Esophagus (tissue), 2 donors: ENCODE measurements at regions not wholly inside any gene's neighbourhood (a gene's known extent, or its start where the extent isn't known, plus 50 kb on each side); places are given as distances from the start of the nearest gene placed in this dataset.

Source experiments
- H3K27ac ChIP-seq, 2 donors: one replicate each; pipeline ENCODE4 v1.5.1; 2013; ENCODE audit warnings: low read depth in 2 of 2, mild to moderate bottlenecking in 2 of 2, inconsistent platforms in 1 of 2, low read length in 1 of 2, moderate library complexity in 1 of 2
- H3K27me3 ChIP-seq, 2 donors: one replicate each; pipeline ENCODE4 v1.6.1; 2013; ENCODE audit warnings: low read length in 2 of 2, control low read depth in 1 of 2, mild to moderate bottlenecking in 1 of 2; ENCODE audit not compliant: insufficient read depth in 2 of 2, control insufficient read depth in 1 of 2
- H3K36me3 ChIP-seq, 2 donors: one replicate each; pipeline ENCODE4 v1.6.1; 2013; ENCODE audit warnings: low read length in 1 of 2; ENCODE audit not compliant: control insufficient read depth in 2 of 2, insufficient read depth in 2 of 2
- H3K4me1 ChIP-seq, 2 donors: one replicate each; pipeline ENCODE4 v1.6.1; 2013; ENCODE audit warnings: low read length in 1 of 2; ENCODE audit not compliant: control insufficient read depth in 2 of 2, insufficient read depth in 2 of 2
- H3K4me3 ChIP-seq, 2 donors: one replicate each; pipeline ENCODE4 v1.5.1; 2013; ENCODE audit warnings: low read length in 2 of 2, mild to moderate bottlenecking in 2 of 2, low read depth in 1 of 2, moderate library complexity in 1 of 2
- H3K9me3 ChIP-seq, 2 donors: one replicate each; pipeline ENCODE4 v1.6.1; 2013; ENCODE audit warnings: mild to moderate bottlenecking in 2 of 2, low read depth in 1 of 2, low read length in 1 of 2, moderate library complexity in 1 of 2; ENCODE audit not compliant: control insufficient read depth in 2 of 2, insufficient read depth in 1 of 2
- WGBS, 2 donors: extraction: QIAGEN DNeasy Blood & Tissue Kit; methylation state at CpG; one replicate each; pipeline ENCODE4 v1.1.7; 2013; 5-methylcytosine and 5-hydroxymethylcytosine counted together
- donor health status: healthy with polysubstance abuse.
- donor health status: Bipolar disorder and iron deficiency.

DNA sequence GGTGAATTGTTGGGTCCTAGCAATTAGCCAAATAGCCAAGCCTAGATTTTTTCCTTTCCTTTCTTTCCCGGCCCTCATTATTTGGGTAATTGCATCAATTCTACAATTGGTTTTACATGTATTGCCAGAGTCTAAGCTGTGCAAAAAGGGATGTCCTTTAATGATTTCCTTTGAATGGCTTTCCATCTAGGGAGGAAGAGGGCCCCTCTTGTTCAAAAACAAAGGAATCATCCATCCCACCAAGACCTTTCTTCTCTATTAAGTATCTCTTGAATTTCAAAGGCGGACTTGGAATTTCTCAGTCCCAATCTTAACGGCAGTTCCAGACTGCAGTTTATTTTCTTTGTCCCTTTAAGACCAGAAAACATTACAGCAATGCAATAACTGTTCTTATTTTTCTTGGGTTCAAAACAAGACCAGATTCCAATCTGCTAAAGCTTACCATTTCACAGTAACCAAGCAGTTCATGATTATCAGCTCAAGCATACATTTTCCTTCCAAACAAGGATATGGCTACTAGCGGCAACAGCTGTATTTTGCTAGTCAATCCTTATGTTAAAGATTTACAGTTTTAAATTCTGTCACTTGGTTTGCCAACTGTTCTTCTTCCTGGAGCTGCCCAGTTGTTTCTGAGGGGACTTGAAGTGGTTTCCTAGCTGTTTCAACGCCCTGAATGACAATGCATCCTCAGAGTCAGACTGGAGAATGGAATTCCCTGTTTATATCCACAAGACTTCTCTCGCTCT lies 91.4 kb upstream of the LRIG1 start:
- Histone ChIP-seq H3K9me3 (no peaks in the 10 kb centered on the region), H3K27ac (peak overlapping the region in 1 of 2 donors; percentile 13), H3K27me3 (no peaks in the 10 kb centered on the region), H3K4me3 (no peak overlapping the region), H3K4me1 (no peaks in the 10 kb centered on the region), H3K36me3 (no peaks in the 10 kb centered on the region)
- 78 to 80% methylated on average over 6 of the region's 6 CpGs for WGBS, 2 donors

DNA sequence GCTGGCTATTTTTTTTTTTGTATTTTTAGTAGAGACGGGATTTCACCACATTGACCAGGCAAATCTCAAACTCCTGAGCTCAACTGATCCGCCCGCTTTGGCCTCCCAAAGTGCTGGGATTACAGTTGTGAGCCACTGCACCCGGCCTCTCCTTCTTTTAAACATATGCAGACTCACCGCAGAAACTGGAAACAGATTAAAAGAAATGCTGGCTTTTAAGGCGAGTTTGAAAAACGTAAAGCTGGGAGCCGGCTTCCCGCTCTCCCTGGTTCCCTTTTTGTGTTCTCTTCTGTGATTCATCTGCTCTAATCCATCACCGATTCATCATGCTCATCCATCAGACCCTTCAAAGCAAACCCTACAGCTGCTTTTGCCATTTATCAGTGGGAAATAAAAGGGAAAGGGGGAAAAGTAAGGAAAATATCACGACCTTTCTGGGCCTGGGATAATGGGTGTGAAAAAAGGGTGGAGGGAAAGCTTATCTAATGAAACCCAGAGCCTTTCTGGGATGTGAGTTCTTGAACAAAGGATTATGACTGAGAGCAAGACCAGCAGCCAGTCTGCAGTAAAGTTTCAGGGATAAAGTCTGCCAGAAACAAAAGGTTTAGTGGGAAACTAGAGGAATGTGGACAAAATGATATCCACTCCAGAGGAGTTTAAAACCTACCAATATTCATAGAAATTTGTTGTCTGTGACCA lies 92.3 kb upstream of the LRIG1 start:
- H3K9me3 ChIP-seq, result no peaks in the 10 kb centered on the region
- H3K27me3 ChIP-seq, result no peaks in the 10 kb centered on the region
- peak overlapping the region in 1 of 2 donors; percentile 30 for H3K27ac ChIP-seq
- no peaks in the 10 kb centered on the region for H3K36me3 ChIP-seq
- no peak overlapping the region for H3K4me3 ChIP-seq
- no peaks in the 10 kb centered on the region for H3K4me1 ChIP-seq
- WGBS, 2 donors, result 24 to 47% methylated on average over 11 of the region's 11 CpGs

DNA sequence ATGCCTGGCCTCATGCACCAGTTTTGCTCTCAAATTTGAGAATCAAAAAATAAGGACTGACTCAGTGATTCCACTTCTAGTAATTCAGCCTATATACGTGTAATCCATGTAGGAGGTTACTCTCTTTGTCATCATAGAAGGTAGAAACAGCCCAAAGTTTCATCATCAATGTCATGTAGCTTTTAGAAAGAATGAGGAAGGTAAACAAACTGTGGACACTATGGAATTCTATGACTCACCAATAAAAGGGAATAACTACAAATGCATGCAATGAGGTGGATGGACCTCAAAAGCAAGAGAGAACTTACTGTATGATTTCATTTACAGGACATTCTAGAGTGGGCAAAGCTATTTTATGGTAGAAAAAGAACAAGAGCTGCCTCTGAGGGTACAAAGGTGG lies 93.2 kb upstream of the LRIG1 start:
- H3K4me1 ChIP-seq, result no peaks in the 10 kb centered on the region
- 53 to 58% methylated on average over 1 of the region's 1 CpG for WGBS, 2 donors

DNA sequence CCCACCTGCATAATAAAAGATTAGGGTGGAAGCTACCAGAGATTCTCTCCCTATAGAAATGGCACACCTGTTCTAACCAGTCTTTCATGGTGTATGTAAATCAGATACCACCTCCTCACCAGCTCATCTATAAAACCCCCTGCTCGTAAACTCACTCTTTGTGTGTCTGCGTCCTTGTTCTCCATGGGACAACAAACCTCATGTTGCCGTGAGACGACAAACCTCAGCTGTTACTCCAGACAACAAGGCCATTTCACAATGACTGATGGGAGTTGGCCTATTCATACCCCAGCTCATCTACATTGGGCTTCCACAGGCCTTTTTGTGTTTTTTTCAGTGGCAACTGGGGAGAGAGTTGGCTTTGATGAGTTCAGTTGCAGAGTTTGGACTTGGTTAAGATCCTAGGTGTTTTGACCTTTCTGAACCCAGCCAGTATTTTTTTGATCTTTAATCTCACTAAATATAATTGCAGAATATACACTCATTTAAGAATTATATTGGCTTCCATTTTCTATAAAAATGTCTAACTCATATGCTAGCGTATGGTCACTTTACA lies 96.6 kb upstream of the LRIG1 start:
- Histone ChIP-seq H3K27me3 (no peaks in the 10 kb centered on the region), H3K36me3 (no peaks in the 10 kb centered on the region), H3K9me3 (no peaks in the 10 kb centered on the region), H3K4me1 (no peaks in the 10 kb centered on the region), H3K27ac (no peak overlapping the region), H3K4me3 (no peak overlapping the region)
- 92 to 96% methylated on average over 5 of the region's 5 CpGs for WGBS, 2 donors

More for the DNA sequence above, 93.2 kb upstream of the LRIG1 start:
- H3K27ac ChIP-seq, result no peak overlapping the region
- no peaks in the 10 kb centered on the region for H3K36me3 ChIP-seq
- H3K27me3 ChIP-seq, result no peaks in the 10 kb centered on the region
- no peak overlapping the region for H3K4me3 ChIP-seq
- H3K9me3 ChIP-seq, result no peaks in the 10 kb centered on the region

DNA sequence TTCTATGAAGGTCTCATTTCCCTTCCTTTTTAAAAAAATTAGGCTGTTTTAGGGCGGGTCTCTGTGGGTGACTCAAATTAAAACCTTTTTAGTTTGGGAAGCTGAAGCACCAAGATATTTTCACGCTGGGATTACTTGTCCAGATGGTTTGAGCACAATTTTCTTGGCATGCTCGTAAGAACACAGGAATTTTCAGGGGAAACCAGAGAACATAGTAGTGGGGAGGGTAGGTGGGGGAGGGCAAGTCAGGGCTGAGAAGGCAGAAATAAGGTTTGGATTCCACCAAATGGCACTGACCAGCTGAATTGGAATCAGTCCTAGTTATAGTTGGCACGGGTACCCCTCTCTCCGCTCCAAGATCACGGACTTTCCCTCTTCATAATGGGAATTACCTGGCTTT lies 97.3 kb upstream of the LRIG1 start:
- H3K36me3 ChIP-seq, result no peaks in the 10 kb centered on the region
- no peaks in the 10 kb centered on the region for H3K4me1 ChIP-seq
- no peak overlapping the region for H3K27ac ChIP-seq
- no peak overlapping the region for H3K4me3 ChIP-seq
- WGBS, 2 donors, result 67% methylated on average over 6 of the region's 6 CpGs
- no peaks in the 10 kb centered on the region for H3K9me3 ChIP-seq
- no peaks in the 10 kb centered on the region for H3K27me3 ChIP-seq

DNA sequence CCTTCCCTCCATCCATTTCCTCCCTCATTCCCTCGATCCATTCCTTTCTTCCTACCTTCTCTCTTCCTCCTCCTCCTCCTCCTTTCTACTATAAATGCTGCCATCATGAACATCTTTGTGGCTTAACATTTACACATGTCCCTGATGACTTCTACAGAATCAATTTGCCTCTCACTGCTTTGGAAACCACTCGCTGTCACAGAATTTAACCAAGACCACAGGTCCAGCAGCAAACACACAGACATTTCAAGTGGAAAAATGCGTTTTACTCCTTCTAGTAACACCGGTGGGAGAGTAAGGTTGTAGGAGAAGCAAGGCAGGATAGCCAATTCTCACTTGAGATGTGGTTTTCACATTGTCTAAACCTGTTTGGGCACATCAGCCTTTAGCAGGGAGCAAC lies 101.4 kb upstream of the LRIG1 start:
- no peaks in the 10 kb centered on the region for H3K36me3 ChIP-seq
- H3K4me1 ChIP-seq, result no peaks in the 10 kb centered on the region
- no peaks in the 10 kb centered on the region for H3K27me3 ChIP-seq
- H3K27ac ChIP-seq, result no peak overlapping the region
- 54 to 76% methylated on average over 4 of the region's 4 CpGs for WGBS, 2 donors
- H3K9me3 ChIP-seq, result no peaks in the 10 kb centered on the region
- no peak overlapping the region for H3K4me3 ChIP-seq

DNA sequence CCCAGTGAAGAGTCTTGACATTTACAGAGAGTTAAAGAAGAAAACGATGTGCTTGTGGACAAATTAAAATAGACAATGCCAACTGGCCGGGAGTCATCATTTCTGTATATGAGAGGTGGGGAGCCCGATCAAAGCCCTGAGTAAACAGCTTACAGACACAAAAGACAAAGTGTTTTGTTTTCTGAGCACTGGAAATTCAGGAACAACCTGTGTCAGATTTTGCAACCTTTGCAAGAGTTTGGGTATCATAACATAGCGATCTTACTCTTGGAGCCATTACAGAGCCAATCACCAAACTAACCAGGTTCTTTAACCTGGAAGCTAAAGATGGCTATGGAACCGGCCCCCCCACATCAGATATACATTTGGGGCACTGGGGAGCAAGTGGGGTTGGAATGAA lies 101.9 kb upstream of the LRIG1 start:
- H3K9me3 ChIP-seq, result no peaks in the 10 kb centered on the region
- 51 to 63% methylated on average over 5 of the region's 5 CpGs for WGBS, 2 donors
- peak overlapping the region; percentile 1 to 63 for H3K27ac ChIP-seq
- H3K27me3 ChIP-seq, result no peaks in the 10 kb centered on the region
- H3K4me1 ChIP-seq, result no peaks in the 10 kb centered on the region
- H3K4me3 ChIP-seq, result no peak overlapping the region
- H3K36me3 ChIP-seq, result no peaks in the 10 kb centered on the region

DNA sequence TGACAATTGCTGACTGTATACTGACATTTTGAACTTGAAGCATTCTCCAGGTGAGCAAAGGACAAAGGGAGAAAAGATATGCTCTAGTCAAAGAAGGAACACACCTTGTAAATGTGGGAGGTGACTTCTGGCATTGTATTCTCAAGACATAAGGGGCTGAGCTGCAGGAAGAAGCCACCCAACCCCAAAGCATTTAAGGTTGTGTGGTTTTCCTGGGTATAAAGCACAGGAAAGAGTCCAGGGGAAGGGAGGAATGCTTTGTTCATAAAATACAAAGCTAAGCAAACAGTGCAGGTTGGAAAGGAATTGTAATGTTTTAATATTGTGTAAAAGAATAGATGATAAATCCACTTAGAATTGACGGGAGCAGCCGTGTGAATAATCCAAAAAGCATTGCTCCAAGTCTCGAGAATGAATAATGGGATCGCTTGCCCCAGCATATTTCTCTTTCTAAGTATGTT lies 102.4 kb upstream of the LRIG1 start:
- H3K4me3 ChIP-seq, result no peak overlapping the region
- H3K27me3 ChIP-seq, result no peaks in the 10 kb centered on the region
- 28 to 41% methylated on average over 4 of the region's 4 CpGs for WGBS, 2 donors
- H3K9me3 ChIP-seq, result no peaks in the 10 kb centered on the region
- peak overlapping the region; percentile 1 to 63 for H3K27ac ChIP-seq
- no peaks in the 10 kb centered on the region for H3K4me1 ChIP-seq
- no peaks in the 10 kb centered on the region for H3K36me3 ChIP-seq

DNA sequence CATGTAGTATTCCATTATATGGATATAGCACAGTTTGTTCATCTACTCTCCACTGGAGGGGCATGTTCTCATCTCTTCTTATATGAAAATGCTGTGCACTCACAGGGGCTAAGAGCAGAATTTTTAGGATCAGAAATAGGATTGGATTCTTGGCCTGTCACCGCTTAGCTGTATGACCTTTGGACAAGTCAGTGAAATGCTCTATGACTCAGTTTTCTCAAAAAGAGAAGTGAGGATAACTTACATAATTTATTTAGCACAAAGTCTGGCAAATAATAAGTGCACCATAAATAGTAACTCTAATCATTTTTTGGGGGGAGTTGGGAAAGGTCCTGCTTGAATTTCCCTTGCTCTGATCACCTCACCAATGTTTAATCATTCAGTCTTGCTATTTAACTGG lies 103.7 kb upstream of the LRIG1 start:
- H3K4me3 ChIP-seq, result no peak overlapping the region
- no peaks in the 10 kb centered on the region for H3K36me3 ChIP-seq
- no peaks in the 10 kb centered on the region for H3K9me3 ChIP-seq
- no peaks in the 10 kb centered on the region for H3K4me1 ChIP-seq
- no peak overlapping the region for H3K27ac ChIP-seq
- WGBS, 2 donors, result 65 to 80% methylated on average over 1 of the region's 1 CpG
- no peaks in the 10 kb centered on the region for H3K27me3 ChIP-seq
